ENCODE measurements at regions not wholly inside any gene's neighbourhood (a gene's known extent, or its start where the extent isn't known, plus 50 kb on each side); places are given as distances from the start of the nearest gene placed in this dataset.

DNA sequence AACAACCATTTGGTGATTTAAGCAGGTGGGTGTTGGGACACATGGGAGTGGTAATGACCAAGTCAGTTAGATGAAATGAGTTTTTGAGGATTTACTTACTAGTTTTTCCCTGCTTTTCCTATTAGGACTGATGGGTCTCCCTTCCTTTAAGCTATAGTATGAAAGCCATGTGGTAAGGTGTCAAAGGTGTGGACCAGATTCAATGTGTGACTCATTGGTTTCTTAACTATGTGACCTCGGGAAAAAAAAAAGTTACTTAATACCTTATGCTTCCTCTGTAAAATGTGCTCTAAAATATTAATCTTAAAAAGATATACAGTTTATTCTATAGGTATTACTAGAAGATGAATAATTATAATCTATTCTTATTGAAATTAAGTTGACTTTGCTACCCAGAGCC lies 93.7 kb downstream of the DUSP10 start:
- TF ChIP-seq, protein P1, sequence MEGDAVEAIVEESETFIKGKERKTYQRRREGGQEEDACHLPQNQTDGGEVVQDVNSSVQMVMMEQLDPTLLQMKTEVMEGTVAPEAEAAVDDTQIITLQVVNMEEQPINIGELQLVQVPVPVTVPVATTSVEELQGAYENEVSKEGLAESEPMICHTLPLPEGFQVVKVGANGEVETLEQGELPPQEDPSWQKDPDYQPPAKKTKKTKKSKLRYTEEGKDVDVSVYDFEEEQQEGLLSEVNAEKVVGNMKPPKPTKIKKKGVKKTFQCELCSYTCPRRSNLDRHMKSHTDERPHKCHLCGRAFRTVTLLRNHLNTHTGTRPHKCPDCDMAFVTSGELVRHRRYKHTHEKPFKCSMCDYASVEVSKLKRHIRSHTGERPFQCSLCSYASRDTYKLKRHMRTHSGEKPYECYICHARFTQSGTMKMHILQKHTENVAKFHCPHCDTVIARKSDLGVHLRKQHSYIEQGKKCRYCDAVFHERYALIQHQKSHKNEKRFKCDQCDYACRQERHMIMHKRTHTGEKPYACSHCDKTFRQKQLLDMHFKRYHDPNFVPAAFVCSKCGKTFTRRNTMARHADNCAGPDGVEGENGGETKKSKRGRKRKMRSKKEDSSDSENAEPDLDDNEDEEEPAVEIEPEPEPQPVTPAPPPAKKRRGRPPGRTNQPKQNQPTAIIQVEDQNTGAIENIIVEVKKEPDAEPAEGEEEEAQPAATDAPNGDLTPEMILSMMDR (IDR thresholded peaks at IDR 0.05; ENCODE audit: low read length): no peak
- TF ChIP-seq EZH2 (IDR thresholded peaks at IDR 0.05; ENCODE audit: borderline replicate concordance, low read length): no peak
